Transverse colon (tissue), 3 donors: ENCODE measurements at regions not wholly inside any gene's neighbourhood (a gene's known extent, or its start where the extent isn't known, plus 50 kb on each side); places are given as distances from the start of the nearest gene placed in this dataset.

Source experiments
- EP300 ChIP-seq: sonication (generic); formaldehyde crosslinking; IDR thresholded peaks from one replicate; pipeline ENCODE4 v1.6.1; 2017; ENCODE audit warnings: antibody characterized with exemption, low read depth
- POLR2A ChIP-seq: fragments of 450-650 bp; IDR thresholded peaks from one replicate; pipeline ENCODE4 v1.6.1; 2016; ENCODE audit warnings: antibody characterized with exemption, mild to moderate bottlenecking, moderate library complexity
- TF ChIP-seq, protein P1 (sequence below), 5 experiments: fragments of 200-600 bp in 3 of 5; fragments of 450-650 bp in 2 of 5; sonication (generic) in 3 of 5; IDR thresholded peaks; 1 replicate in 2 of 5; 2 replicates in 3 of 5; pipeline ENCODE4 v1.5.1; 2016 to 2017; ENCODE audit warnings: antibody characterized with exemption in 5 of 5, inconsistent platforms in 3 of 5, mild to moderate bottlenecking in 2 of 5, moderate library complexity in 1 of 5

DNA sequence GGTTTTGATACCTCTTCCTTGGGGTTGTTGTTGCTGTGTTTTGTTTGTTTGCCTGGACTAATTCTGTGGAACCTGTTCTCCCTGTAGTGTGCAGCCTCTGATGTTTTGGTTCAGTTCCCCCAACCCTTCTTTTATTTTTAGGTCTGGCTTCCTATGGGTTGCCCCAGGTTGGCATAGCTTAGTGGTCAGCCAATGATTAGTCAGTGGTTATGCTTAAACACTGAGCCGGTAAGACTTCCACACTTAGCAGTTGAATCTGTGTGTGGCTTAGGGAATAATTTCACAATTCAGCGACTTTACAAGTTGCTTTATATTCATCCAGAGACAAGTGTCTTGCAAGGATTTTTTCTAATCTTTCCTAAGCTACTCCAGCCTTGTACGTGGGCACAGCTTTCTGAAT, 78.6 kb upstream of the CLPB start:
- TF ChIP-seq POLR2A: no peak
- TF ChIP-seq, protein P1, sequence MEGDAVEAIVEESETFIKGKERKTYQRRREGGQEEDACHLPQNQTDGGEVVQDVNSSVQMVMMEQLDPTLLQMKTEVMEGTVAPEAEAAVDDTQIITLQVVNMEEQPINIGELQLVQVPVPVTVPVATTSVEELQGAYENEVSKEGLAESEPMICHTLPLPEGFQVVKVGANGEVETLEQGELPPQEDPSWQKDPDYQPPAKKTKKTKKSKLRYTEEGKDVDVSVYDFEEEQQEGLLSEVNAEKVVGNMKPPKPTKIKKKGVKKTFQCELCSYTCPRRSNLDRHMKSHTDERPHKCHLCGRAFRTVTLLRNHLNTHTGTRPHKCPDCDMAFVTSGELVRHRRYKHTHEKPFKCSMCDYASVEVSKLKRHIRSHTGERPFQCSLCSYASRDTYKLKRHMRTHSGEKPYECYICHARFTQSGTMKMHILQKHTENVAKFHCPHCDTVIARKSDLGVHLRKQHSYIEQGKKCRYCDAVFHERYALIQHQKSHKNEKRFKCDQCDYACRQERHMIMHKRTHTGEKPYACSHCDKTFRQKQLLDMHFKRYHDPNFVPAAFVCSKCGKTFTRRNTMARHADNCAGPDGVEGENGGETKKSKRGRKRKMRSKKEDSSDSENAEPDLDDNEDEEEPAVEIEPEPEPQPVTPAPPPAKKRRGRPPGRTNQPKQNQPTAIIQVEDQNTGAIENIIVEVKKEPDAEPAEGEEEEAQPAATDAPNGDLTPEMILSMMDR (IDR thresholded peaks at IDR 0.05): no peak
- TF ChIP-seq EP300: no peak
